NCI-H510A treated with DMSO at 0.1 percent for 48 hours (cell line): ENCODE measurements at regions not wholly inside any gene's neighbourhood (a gene's known extent, or its start where the extent isn't known, plus 50 kb on each side); places are given as distances from the start of the nearest gene placed in this dataset.
"Not testable (repeated sequence)": the region's sequence is repeated elsewhere in the genome, so short reads cannot be mapped to it uniquely, and the experiment has no call there.

Source experiments
- DNase-seq: peaks from one replicate; lab custom pipeline; 2025; lab: John Stamatoyannopoulos, UW

DNA sequence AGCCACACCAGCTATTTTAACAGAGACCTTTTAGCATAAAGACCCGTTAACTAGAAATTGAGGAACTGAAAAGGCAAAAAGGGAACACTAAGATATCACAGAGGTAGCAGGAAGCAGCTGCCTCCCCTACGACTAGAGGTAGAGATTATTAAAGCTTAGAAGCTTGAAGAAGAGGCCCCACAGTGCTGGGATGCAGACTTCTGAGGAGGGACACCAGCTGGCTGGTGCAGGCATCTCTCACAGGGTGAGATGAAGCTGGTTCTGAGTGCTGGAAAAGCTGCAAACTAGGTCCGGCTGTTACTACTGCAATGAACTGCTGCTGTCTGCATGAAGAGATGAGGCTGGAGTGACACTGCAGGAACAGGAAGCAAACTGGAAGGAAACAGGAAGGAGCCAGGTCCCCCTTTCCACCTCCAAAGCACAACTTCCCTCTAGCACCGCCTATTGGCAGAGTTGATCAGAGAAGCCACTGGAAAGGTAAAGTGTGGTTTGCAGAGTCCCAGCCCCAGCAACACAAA, 61.2 kb upstream of the MRPS9 start:
- no peak for DNase-seq

DNA sequence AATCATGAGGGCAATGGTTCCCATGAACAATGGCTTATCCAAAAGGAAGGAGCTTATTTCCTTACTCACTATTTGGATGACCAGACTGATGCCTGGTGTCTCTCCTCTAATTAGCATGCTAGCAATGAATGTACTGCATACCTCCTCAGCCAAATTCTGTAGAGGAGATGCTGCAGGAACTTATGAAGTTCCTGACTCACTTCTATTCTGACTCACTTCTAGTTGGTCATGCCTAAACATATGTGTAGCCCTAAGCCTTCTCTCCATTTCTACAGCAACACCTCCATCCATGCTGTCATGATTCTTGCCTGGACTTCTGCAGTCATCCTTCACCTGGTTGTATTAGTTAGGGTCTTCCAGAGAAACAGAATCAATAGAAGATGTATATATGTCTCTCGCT, 59.9 kb upstream of the MRPS9 start:
- DNase-seq = no peak

GRCh38 chr2:104979786-104980185, 58.1 kb upstream of the MRPS9 start:
- not testable (repeated sequence) for DNase-seq

GRCh38 chr2:104982111-104982510, 55.8 kb upstream of the MRPS9 start:
- no peak for DNase-seq
